H1 (cell line): ENCODE measurements at regions not wholly inside any gene's neighbourhood (a gene's known extent, or its start where the extent isn't known, plus 50 kb on each side); places are given as distances from the start of the nearest gene placed in this dataset.

ENCODE experiments used
- CTCF ChIA-PET: fragments of 300-600 bp; sonication (Branson Sonifier 250); formaldehyde crosslinking; loops from one replicate; lab custom pipeline; 2021; ENCODE audit not compliant: partially characterized antibody; lab: Charles Lee
- POLR2A ChIA-PET: fragments of 300-600 bp; sonication (Branson Sonifier 250); formaldehyde crosslinking; loops from one replicate; lab custom pipeline; 2021; ENCODE audit warnings: inconsistent platforms; ENCODE audit not compliant: partially characterized antibody; lab: Charles Lee
- DNase-seq, 2 experiments: peaks; one replicate each; pipeline versions ENCODE4 v3.0.0 to v3.0.0-alpha.2; 2010 to 2022; ENCODE audit warnings: low spot score in 2 of 2, low read depth in 1 of 2, mixed read lengths in 1 of 2
- FAIRE-seq: peaks from 2 replicates; lab custom pipeline; 2011; peaks lifted over from hg19 to GRCh38; lab: Jason Lieb, UNC
- H2AFZ ChIP-seq: 2 replicates; pipeline ENCODE4 v1.8.1; 2012; ENCODE audit warnings: low read length, inconsistent platforms
- H2AK5ac ChIP-seq: 2 replicates; pipeline ENCODE4 v1.6.1; 2013; ENCODE audit warnings: low read depth, low read length
- H2BK120ac ChIP-seq: replicated peaks from 2 replicates; pipeline ENCODE3; 2013; ENCODE audit warnings: low read depth, low read length, inconsistent platforms
- H2BK12ac ChIP-seq: 2 replicates; pipeline ENCODE4 v1.6.1; 2013; ENCODE audit warnings: low read depth, low read length
- H2BK15ac ChIP-seq: 2 replicates; pipeline ENCODE4 v1.6.1; 2013; ENCODE audit warnings: low read length
- H2BK20ac ChIP-seq: 2 replicates; pipeline ENCODE4 v1.6.1; 2013; ENCODE audit warnings: low read length
- H2BK5ac ChIP-seq: 2 replicates; pipeline ENCODE4 v1.6.1; 2013; ENCODE audit warnings: low read depth, low read length
- H3K14ac ChIP-seq: 2 replicates; pipeline ENCODE4 v1.6.1; 2013; ENCODE audit warnings: inconsistent platforms; ENCODE audit not compliant: insufficient read length
- H3K18ac ChIP-seq: 2 replicates; pipeline ENCODE4 v1.6.1; 2013; ENCODE audit warnings: low read length; ENCODE audit errors: extremely low read depth
- H3K23ac ChIP-seq: 2 replicates; pipeline ENCODE4 v1.6.1; 2013; ENCODE audit warnings: inconsistent platforms; ENCODE audit not compliant: insufficient read length
- H3K23me2 ChIP-seq: 2 replicates; pipeline ENCODE4 v1.6.1; 2013; ENCODE audit warnings: low read depth, low read length
- H3K27ac ChIP-seq: 2 replicates; pipeline ENCODE4 v1.6.1; 2011; ENCODE audit warnings: low read depth, low read length, inconsistent platforms
- H3K27me3 ChIP-seq, 4 experiments: replicated peaks in 1 of 4; 1 replicate in 1 of 4; 2 replicates in 3 of 4; pipeline versions ENCODE4 v1.6.1 to v1.8.1; 2011 to 2013; ENCODE audit warnings: low read length in 3 of 4, mild to moderate bottlenecking in 3 of 4, inconsistent platforms in 2 of 4, mixed read lengths in 2 of 4, moderate library complexity in 1 of 4; ENCODE audit not compliant: control insufficient read depth in 3 of 4, insufficient read depth in 3 of 4; ENCODE audit errors: extremely low read depth in 1 of 4
- H3K36me3 ChIP-seq, 4 experiments: 2 replicates each; pipeline versions ENCODE4 v1.6.1 to v1.8.1; 2011 to 2013; ENCODE audit warnings: mild to moderate bottlenecking in 4 of 4, low read length in 3 of 4, moderate library complexity in 2 of 4, control low read depth in 1 of 4, inconsistent platforms in 1 of 4; ENCODE audit not compliant: insufficient read depth in 4 of 4, control insufficient read depth in 2 of 4
- H3K4ac ChIP-seq: replicated peaks from 2 replicates; pipeline ENCODE3; 2013; ENCODE audit warnings: low read length, low read depth, mixed read lengths, inconsistent platforms; ENCODE audit not compliant: insufficient read length
- H3K4me1 ChIP-seq, 4 experiments: replicated peaks in 1 of 4; 1 replicate in 1 of 4; 2 replicates in 3 of 4; pipeline versions ENCODE4 v1.6.1 to v1.8.1; 2011 to 2013; ENCODE audit warnings: low read length in 3 of 4, inconsistent platforms in 2 of 4, mixed read lengths in 1 of 4; ENCODE audit not compliant: insufficient read depth in 4 of 4, control insufficient read depth in 3 of 4
- H3K4me2 ChIP-seq, 2 experiments: 2 replicates each; pipeline versions ENCODE4 v1.6.1 to v1.8.1; 2011 to 2013; ENCODE audit warnings: low read depth in 2 of 2, low read length in 2 of 2, control low read depth in 1 of 2, inconsistent platforms in 1 of 2, mild to moderate bottlenecking in 1 of 2; ENCODE audit not compliant: insufficient read depth in 1 of 2
- H3K4me3 ChIP-seq, 4 experiments: fragments of 200-600, 300-600 bp in 1 of 4; sonication (generic), shearing (Covaris generic), sonication (Bioruptor Twin) in 1 of 4; 2 replicates each; pipeline versions ENCODE4 v1.5.1 to v1.8.1; 2011 to 2016; ENCODE audit warnings: low read length in 4 of 4, low read depth in 3 of 4, control low read depth in 2 of 4, inconsistent platforms in 2 of 4, mild to moderate bottlenecking in 2 of 4, mixed read lengths in 1 of 4, moderate library complexity in 1 of 4; ENCODE audit not compliant: insufficient read depth in 2 of 4; ENCODE audit errors: extremely low read depth in 1 of 4
- H3K56ac ChIP-seq: replicated peaks from 2 replicates; pipeline ENCODE3; 2013; ENCODE audit warnings: low read depth, mild to moderate bottlenecking, mixed read lengths, low read length, inconsistent platforms; ENCODE audit not compliant: insufficient read length
- H3K79me1 ChIP-seq: 2 replicates; pipeline ENCODE4 v1.6.1; 2013; ENCODE audit warnings: low read depth, low read length, control low read depth
- H3K79me2 ChIP-seq, 2 experiments: 2 replicates each; pipeline versions ENCODE4 v1.6.1 to v1.8.1; 2012 to 2013; ENCODE audit warnings: low read length in 2 of 2, mild to moderate bottlenecking in 2 of 2, inconsistent platforms in 1 of 2; ENCODE audit not compliant: insufficient read depth in 2 of 2, control insufficient read depth in 1 of 2
- H3K9ac ChIP-seq, 4 experiments: replicated peaks in 1 of 4; 1 replicate in 1 of 4; 2 replicates in 3 of 4; pipeline versions ENCODE4 v1.6.1 to v1.8.1; 2011 to 2013; ENCODE audit warnings: low read depth in 3 of 4, low read length in 3 of 4, control low read depth in 2 of 4, mild to moderate bottlenecking in 2 of 4, moderate library complexity in 2 of 4, inconsistent platforms in 1 of 4; ENCODE audit errors: extremely low read depth in 1 of 4
- H3K9me3 ChIP-seq, 2 experiments: 2 replicates each; pipeline versions ENCODE4 v1.6.1 to v1.8.1; 2012 to 2013; ENCODE audit warnings: mild to moderate bottlenecking in 2 of 2, moderate library complexity in 2 of 2, control low read depth in 1 of 2, inconsistent platforms in 1 of 2, low read depth in 1 of 2, low read length in 1 of 2, mixed read lengths in 1 of 2; ENCODE audit not compliant: insufficient read depth in 2 of 2
- H4K20me1 ChIP-seq, 2 experiments: replicated peaks in 1 of 2; 2 replicates each; pipeline versions ENCODE3 to v1.8.1; 2011 to 2013; ENCODE audit warnings: inconsistent platforms in 2 of 2, low read length in 2 of 2, mild to moderate bottlenecking in 1 of 2; ENCODE audit not compliant: insufficient read depth in 2 of 2, control insufficient read depth in 1 of 2
- H4K5ac ChIP-seq: 2 replicates; pipeline ENCODE4 v1.6.1; 2013; ENCODE audit warnings: low read length, low read depth, mixed read lengths, inconsistent platforms; ENCODE audit not compliant: insufficient read length
- H4K8ac ChIP-seq: 2 replicates; pipeline ENCODE4 v1.8.0; 2013; ENCODE audit warnings: mild to moderate bottlenecking, moderate library complexity, low read length, inconsistent platforms; ENCODE audit not compliant: insufficient read depth; ENCODE audit errors: extremely low read depth
- H4K91ac ChIP-seq: replicated peaks from 2 replicates; pipeline ENCODE3; 2013; ENCODE audit warnings: low read length, mixed read lengths, inconsistent platforms; ENCODE audit not compliant: insufficient read length
- BACH1 ChIP-seq: IDR thresholded peaks from 2 replicates; pipeline ENCODE4 v1.6.1; 2012; ENCODE audit warnings: low read length, improper control_type of control experiment
- CREB1 ChIP-seq: IDR thresholded peaks from 2 replicates; pipeline ENCODE4 v1.6.1; 2012; ENCODE audit warnings: inconsistent platforms
- GABPA ChIP-seq: IDR thresholded peaks from 2 replicates; pipeline ENCODE4 v1.6.1; 2011; ENCODE audit warnings: mild to moderate bottlenecking, low read length, moderate library complexity, borderline replicate concordance; ENCODE audit not compliant: insufficient read depth
- JUN ChIP-seq: IDR thresholded peaks from 2 replicates; pipeline ENCODE4 v1.6.1; 2011; ENCODE audit warnings: low read depth, mild to moderate bottlenecking, improper control_type of control experiment, low read length
- MAX ChIP-seq: IDR thresholded peaks from 2 replicates; pipeline ENCODE4 v1.6.1; 2012; ENCODE audit warnings: inconsistent platforms
- RBBP5 ChIP-seq: IDR thresholded peaks from 2 replicates; pipeline ENCODE4 v1.7.1; 2012; ENCODE audit warnings: low read depth, mild to moderate bottlenecking, inconsistent platforms, low read length, moderate library complexity, borderline replicate concordance
- RNF2 ChIP-seq: fragments of 200-900, 300-1000 bp; sonication (generic); IDR thresholded peaks from 2 replicates; pipeline ENCODE4 v1.7.1; 2016; ENCODE audit warnings: borderline replicate concordance, low read depth, mild to moderate bottlenecking, antibody characterized with exemption, low read length; ENCODE audit not compliant: poor library complexity, severe bottlenecking; ENCODE audit errors: missing control alignments
- SIN3A ChIP-seq, 2 experiments: IDR thresholded peaks in 1 of 2; conservative IDR thresholded peaks in 1 of 2; 2 replicates each; pipeline ENCODE4 v1.6.1; 2011 to 2012; ENCODE audit warnings: low read length in 2 of 2, improper control_type of control experiment in 1 of 2, low read depth in 1 of 2, mild to moderate bottlenecking in 1 of 2
- SP4 ChIP-seq: IDR thresholded peaks from 2 replicates; pipeline ENCODE4 v1.6.1; 2012; ENCODE audit warnings: low read length, inconsistent platforms
- SRF ChIP-seq: IDR thresholded peaks from 2 replicates; pipeline ENCODE4 v1.6.1; 2011; ENCODE audit warnings: mild to moderate bottlenecking, low read depth, low read length, moderate library complexity
- TCF12 ChIP-seq: IDR thresholded peaks from 2 replicates; pipeline ENCODE4 v1.6.1; 2011; ENCODE audit warnings: low read depth, mild to moderate bottlenecking, low read length
- USF2 ChIP-seq: IDR thresholded peaks from 2 replicates; pipeline ENCODE4 v1.6.1; 2011; ENCODE audit warnings: low read length, improper control_type of control experiment
- YY1 ChIP-seq: IDR thresholded peaks from 2 replicates; pipeline ENCODE4 v1.6.1; 2011; ENCODE audit warnings: low read depth, mild to moderate bottlenecking, low read length
- WGBS, 2 experiments: shearing (Covaris generic) in 1 of 2; methylation state at CpG; one replicate each; pipeline versions ENCODE4 v1.1.6 to v1.1.7; 2013 to 2015; ENCODE audit warnings: low lambda C conversion rate in 2 of 2, mixed read lengths in 2 of 2, inconsistent platforms in 1 of 2, low coverage in 1 of 2, missing lambda C conversion rate in 1 of 2; ENCODE audit not compliant: insufficient replicate concordance in 2 of 2, insufficient coverage in 1 of 2, insufficient read length in 1 of 2; ENCODE audit errors: extremely low coverage in 1 of 2, missing lambda C conversion rate in 1 of 2; 5-methylcytosine and 5-hydroxymethylcytosine counted together

GRCh38 chr15:75143738-75144334 lies 57.8 kb upstream of the C15orf39 start:
- Histone ChIP-seq H3K9me3 (peaks cover 35 to 45% of the 10 kb centered on the region in 2 experiments), H4K5ac (no peak overlapping the region), H2BK12ac (no peak overlapping the region), H3K23me2 (no peaks in the 10 kb centered on the region), H2BK15ac (no peak overlapping the region), H3K56ac (no peak overlapping the region), H2AFZ (no peak overlapping the region), H4K20me1 (no peaks in the 10 kb centered on the region), H2BK20ac (no peak overlapping the region), H3K4me1 (peaks cover 0 to 4% (median 0%) of the 10 kb centered on the region in 4 experiments; a peak in 2 of 7 replicates), H3K4me2 (no peak overlapping the region), H2BK5ac (no peak overlapping the region), H3K14ac (no peak overlapping the region), H3K27ac (no peak overlapping the region), H3K4ac (no peak overlapping the region), H3K79me2 (no peaks in the 10 kb centered on the region), H2AK5ac (no peak overlapping the region), H3K27me3 (no peaks in the 10 kb centered on the region), H4K91ac (no peak overlapping the region), H2BK120ac (no peak overlapping the region), H4K8ac (no peak overlapping the region), H3K4me3 (no peak overlapping the region), H3K18ac (no peak overlapping the region), H3K9ac (no peak overlapping the region), H3K79me1 (no peaks in the 10 kb centered on the region), H3K36me3 (no peaks in the 10 kb centered on the region), H3K23ac (no peak overlapping the region)
- POLR2A ChIA-PET = no interaction called here
- DNase-seq (no peak), FAIRE-seq (no peak)
- 92% methylated on average over 5 of the region's 5 CpGs; no CpG with 5 or more reads in 1 of the 2 experiments for WGBS, 2 experiments
- CTCF ChIA-PET = interaction anchor here (0.5 to 1.3 kb wide), 5 partner anchors 19 to 335 kb away, joined by 3 to 4 read pairs (median 4); no protein-coding TSS in a partner anchor
- TF ChIP-seq RNF2 (no peak), YY1 (no peak), TCF12 (no peak), RBBP5 (no peak), MAX (no peak), CREB1 (no peak), USF2 (no peak), SRF (no peak), JUN (no peak), BACH1 (no peak), SIN3A (conservative IDR thresholded peaks at IDR 0.05 in 1 of 2, IDR thresholded peaks at IDR 0.05 in 1 of 2; ENCODE audit: low read depth in 1 of 2, low read length in 2 of 2) (no peak), SP4 (no peak), GABPA (no peak)
